ENCODE measurements at regions not wholly inside any gene's neighbourhood (a gene's known extent, or its start where the extent isn't known, plus 50 kb on each side); places are given as distances from the start of the nearest gene placed in this dataset.

- intact Hi-C loops (cut with micrococcal nuclease; ENCODE audit: unreplicated experiment): no loop called here
- no peaks in the 10 kb centered on the region for H3K4me1 Mint-ChIP-seq (ENCODE audit: low read depth, unreplicated experiment)
Observed at GRCh38 chr21:40915114-40915513, 68.2 kb upstream of the DSCAM start.

GRCh38 chr21:40923407-40923806 lies 76.4 kb upstream of the DSCAM start:
- DNase-seq: no peak
- no peak for TF ChIP-seq CTCF (IDR thresholded peaks at IDR 0.05; ENCODE audit: unreplicated experiment)
- BruUV-seq (replicated peaks): no TSS peak
- CTCF ChIA-PET: no interaction called here
- intact Hi-C loops (cut with micrococcal nuclease; ENCODE audit: unreplicated experiment): no loop called here
- Mint-ChIP-seq H3K4me1 (ENCODE audit: low read depth, unreplicated experiment) (no peaks in the 10 kb centered on the region), H3K4me3 (ENCODE audit: low read depth, unreplicated experiment) (no peak overlapping the region), H3K27ac (ENCODE audit: unreplicated experiment) (no peak overlapping the region), H3K9me3 (ENCODE audit: low read depth, unreplicated experiment) (peaks cover 9% of the 10 kb centered on the region), H3K36me3 (ENCODE audit: insufficient read depth, unreplicated experiment) (no peaks in the 10 kb centered on the region), H3K27me3 (ENCODE audit: unreplicated experiment) (no peaks in the 10 kb centered on the region)

More at GRCh38 chr21:40915114-40915513, 68.2 kb upstream of the DSCAM start:
- no peaks in the 10 kb centered on the region for H3K27me3 Mint-ChIP-seq (ENCODE audit: unreplicated experiment)
- no peak for DNase-seq
- no TSS peak for BruUV-seq (replicated peaks)
- no peaks in the 10 kb centered on the region for H3K36me3 Mint-ChIP-seq (ENCODE audit: insufficient read depth, unreplicated experiment)
- no peak for TF ChIP-seq CTCF (IDR thresholded peaks at IDR 0.05; ENCODE audit: unreplicated experiment)
- CTCF ChIA-PET: no interaction called here
- no peak overlapping the region for H3K4me3 Mint-ChIP-seq (ENCODE audit: low read depth, unreplicated experiment)
- H3K27ac Mint-ChIP-seq (ENCODE audit: unreplicated experiment): no peak overlapping the region
- H3K9me3 Mint-ChIP-seq (ENCODE audit: low read depth, unreplicated experiment): peaks cover 16% of the 10 kb centered on the region

- H3K27ac Mint-ChIP-seq (ENCODE audit: unreplicated experiment): no peak overlapping the region
- no peaks in the 10 kb centered on the region for H3K27me3 Mint-ChIP-seq (ENCODE audit: unreplicated experiment)
- H3K4me1 Mint-ChIP-seq (ENCODE audit: low read depth, unreplicated experiment): no peaks in the 10 kb centered on the region
- H3K9me3 Mint-ChIP-seq (ENCODE audit: low read depth, unreplicated experiment): peaks cover 7% of the 10 kb centered on the region
- no peak overlapping the region for H3K4me3 Mint-ChIP-seq (ENCODE audit: low read depth, unreplicated experiment)
- CTCF ChIA-PET: no interaction called here
- no peaks in the 10 kb centered on the region for H3K36me3 Mint-ChIP-seq (ENCODE audit: insufficient read depth, unreplicated experiment)
- DNase-seq: no peak
- TF ChIP-seq CTCF (IDR thresholded peaks at IDR 0.05; ENCODE audit: unreplicated experiment): no peak
- BruUV-seq (replicated peaks): no TSS peak
- intact Hi-C loops (cut with micrococcal nuclease; ENCODE audit: unreplicated experiment): no loop called here
Observed at GRCh38 chr21:40923901-40924300, 76.9 kb upstream of the DSCAM start.

GRCh38 chr21:40924641-40925040 lies 77.7 kb upstream of the DSCAM start:
- Mint-ChIP-seq H3K27ac (ENCODE audit: unreplicated experiment) (no peak overlapping the region), H3K4me3 (ENCODE audit: low read depth, unreplicated experiment) (no peak overlapping the region), H3K36me3 (ENCODE audit: insufficient read depth, unreplicated experiment) (no peaks in the 10 kb centered on the region), H3K27me3 (ENCODE audit: unreplicated experiment) (no peaks in the 10 kb centered on the region), H3K4me1 (ENCODE audit: low read depth, unreplicated experiment) (no peaks in the 10 kb centered on the region), H3K9me3 (ENCODE audit: low read depth, unreplicated experiment) (peaks cover 7% of the 10 kb centered on the region)
- no peak for DNase-seq
- no peak for TF ChIP-seq CTCF (IDR thresholded peaks at IDR 0.05; ENCODE audit: unreplicated experiment)
- CTCF ChIA-PET: no interaction called here
- intact Hi-C loops (cut with micrococcal nuclease; ENCODE audit: unreplicated experiment): no loop called here
- BruUV-seq (replicated peaks): no TSS peak

GRCh38 chr21:40926238-40926637 lies 79.3 kb upstream of the DSCAM start:
- DNase-seq: no peak
- no peaks in the 10 kb centered on the region for H3K36me3 Mint-ChIP-seq (ENCODE audit: insufficient read depth, unreplicated experiment)
- no peaks in the 10 kb centered on the region for H3K4me1 Mint-ChIP-seq (ENCODE audit: low read depth, unreplicated experiment)
- H3K27ac Mint-ChIP-seq (ENCODE audit: unreplicated experiment): no peak overlapping the region
- no peak overlapping the region for H3K4me3 Mint-ChIP-seq (ENCODE audit: low read depth, unreplicated experiment)
- BruUV-seq (replicated peaks): no TSS peak
- H3K9me3 Mint-ChIP-seq (ENCODE audit: low read depth, unreplicated experiment): peaks cover 10% of the 10 kb centered on the region
- intact Hi-C loops (cut with micrococcal nuclease; ENCODE audit: unreplicated experiment): no loop called here
- TF ChIP-seq CTCF (IDR thresholded peaks at IDR 0.05; ENCODE audit: unreplicated experiment): no peak
- CTCF ChIA-PET: no interaction called here
- H3K27me3 Mint-ChIP-seq (ENCODE audit: unreplicated experiment): no peaks in the 10 kb centered on the region

Data from Calu3 (cell line).